Ascending aorta (tissue), 2 donors: ENCODE measurements at regions not wholly inside any gene's neighbourhood (a gene's known extent, or its start where the extent isn't known, plus 50 kb on each side); places are given as distances from the start of the nearest gene placed in this dataset.
"Not testable (repeated sequence)": the region's sequence is repeated elsewhere in the genome, so short reads cannot be mapped to it uniquely, and the experiment has no call there.

Source experiments
- DNase-seq, 2 donors: peaks; one replicate each; pipeline ENCODE4 v3.0.0-alpha.2; 2019; ENCODE audit warnings: low spot score in 2 of 2
- H3K27ac ChIP-seq, 2 donors: fragments of 200-600 bp; sonication (generic); one replicate each; pipeline ENCODE4 v1.5.1; 2016 to 2017; ENCODE audit warnings: mild to moderate bottlenecking in 1 of 2
- H3K27me3 ChIP-seq: fragments of 200-600 bp; sonication (generic); one replicate; pipeline ENCODE4 v1.5.1; 2017
- H3K36me3 ChIP-seq, 2 donors: fragments of 200-600 bp; sonication (generic); one replicate each; pipeline ENCODE4 v1.5.1; 2016
- H3K4me1 ChIP-seq, 2 donors: fragments of 200-600 bp; sonication (generic); one replicate each; pipeline ENCODE4 v1.5.1; 2016 to 2017; ENCODE audit warnings: mild to moderate bottlenecking in 1 of 2
- H3K4me3 ChIP-seq, 2 donors: fragments of 200-600 bp; sonication (generic); one replicate each; pipeline ENCODE4 v1.5.1; 2016 to 2017; ENCODE audit warnings: mild to moderate bottlenecking in 1 of 2
- H3K9me3 ChIP-seq, 2 donors: fragments of 200-600 bp; sonication (generic); one replicate each; pipeline ENCODE4 v1.5.1; 2016
- CTCF ChIP-seq, 3 experiments: fragments of 200-600 bp in 2 of 3; fragments of 450-650 bp in 1 of 3; sonication (generic) in 2 of 3; IDR thresholded peaks; one replicate each; pipeline ENCODE4 v1.5.1; 2016 to 2019; ENCODE audit warnings: antibody characterized with exemption in 3 of 3, mild to moderate bottlenecking in 1 of 3, moderate library complexity in 1 of 3
- intact Hi-C: fragments of 100-400 bp; cut with DNase I; formaldehyde crosslinking; loops from one replicate; pipeline ENCODE4 v1.15.1; 2023

- H3K9me3 ChIP-seq, result peaks cover 0 to 9% of the 10 kb centered on the region in 2 donors
- TF ChIP-seq CTCF (IDR thresholded peaks at IDR 0.05), result no peak
- no peak overlapping the region for H3K4me3 ChIP-seq
- no peaks in the 10 kb centered on the region for H3K27me3 ChIP-seq
- no peak overlapping the region for H3K27ac ChIP-seq
- H3K36me3 ChIP-seq, result no peaks in the 10 kb centered on the region
- no peak for DNase-seq
- intact Hi-C loops, result no loop called here
- no peaks in the 10 kb centered on the region for H3K4me1 ChIP-seq
Observed at GRCh38 chr3:171915275-171915674, 72.1 kb downstream of the TMEM212 start.

- no peak for TF ChIP-seq CTCF (IDR thresholded peaks at IDR 0.05)
- no peak overlapping the region for H3K4me3 ChIP-seq
- no peaks in the 10 kb centered on the region for H3K36me3 ChIP-seq
- no peaks in the 10 kb centered on the region for H3K4me1 ChIP-seq
- no peaks in the 10 kb centered on the region for H3K9me3 ChIP-seq
- intact Hi-C loops, result no loop called here
- no peaks in the 10 kb centered on the region for H3K27me3 ChIP-seq
- DNase-seq, result no peak
- H3K27ac ChIP-seq, result no peak overlapping the region
Observed at GRCh38 chr3:171916888-171917287, 73.7 kb downstream of the TMEM212 start.

- DNase-seq, intact Hi-C loops, H3K27me3 ChIP-seq, H3K4me3 ChIP-seq, H3K9me3 ChIP-seq, H3K27ac ChIP-seq, H3K36me3 ChIP-seq, H3K4me1 ChIP-seq: not testable (repeated sequence)
Observed at GRCh38 chr3:171922629-171923028, 79.5 kb downstream of the TMEM212 start.

GRCh38 chr3:171923668-171924067 lies 80.5 kb downstream of the TMEM212 start:
- DNase-seq, H3K27me3 ChIP-seq, H3K27ac ChIP-seq, H3K9me3 ChIP-seq, intact Hi-C loops, H3K4me1 ChIP-seq, H3K36me3 ChIP-seq, H3K4me3 ChIP-seq: not testable (repeated sequence)

- H3K36me3 ChIP-seq, DNase-seq, intact Hi-C loops, H3K27ac ChIP-seq, H3K27me3 ChIP-seq, H3K9me3 ChIP-seq, H3K4me3 ChIP-seq, H3K4me1 ChIP-seq: not testable (repeated sequence)
Observed at GRCh38 chr3:171924864-171925263, 81.7 kb downstream of the TMEM212 start.

- no peak for TF ChIP-seq CTCF (IDR thresholded peaks at IDR 0.05)
- intact Hi-C loops, result no loop called here
- H3K4me3 ChIP-seq, result no peak overlapping the region
- DNase-seq, result no peak
- H3K9me3 ChIP-seq, result no peaks in the 10 kb centered on the region
- no peak overlapping the region for H3K27ac ChIP-seq
- no peaks in the 10 kb centered on the region for H3K4me1 ChIP-seq
- no peaks in the 10 kb centered on the region for H3K27me3 ChIP-seq
- H3K36me3 ChIP-seq, result no peaks in the 10 kb centered on the region
Observed at GRCh38 chr3:171932153-171932611, 89.0 kb downstream of the TMEM212 start.

- Histone ChIP-seq H3K4me1 (no peaks in the 10 kb centered on the region), H3K4me3 (no peak overlapping the region), H3K9me3 (no peaks in the 10 kb centered on the region), H3K36me3 (no peaks in the 10 kb centered on the region), H3K27ac (no peak overlapping the region), H3K27me3 (no peaks in the 10 kb centered on the region)
- intact Hi-C loops, result no loop called here
- TF ChIP-seq CTCF (IDR thresholded peaks at IDR 0.05), result no peak
- DNase-seq, result no peak
Observed at GRCh38 chr3:171933441-171933840, 90.3 kb downstream of the TMEM212 start.
